GM18517 (cell line): ENCODE measurements at regions not wholly inside any gene's neighbourhood (a gene's known extent, or its start where the extent isn't known, plus 50 kb on each side); places are given as distances from the start of the nearest gene placed in this dataset.

Source experiments
- ATAC-seq: cut with Tn5 transposase; IDR thresholded peaks from one replicate; pipeline ENCODE4 v1.9.1; 2021; ENCODE audit warnings: mild to moderate bottlenecking, moderate library complexity; ENCODE audit not compliant: unreplicated experiment

DNA sequence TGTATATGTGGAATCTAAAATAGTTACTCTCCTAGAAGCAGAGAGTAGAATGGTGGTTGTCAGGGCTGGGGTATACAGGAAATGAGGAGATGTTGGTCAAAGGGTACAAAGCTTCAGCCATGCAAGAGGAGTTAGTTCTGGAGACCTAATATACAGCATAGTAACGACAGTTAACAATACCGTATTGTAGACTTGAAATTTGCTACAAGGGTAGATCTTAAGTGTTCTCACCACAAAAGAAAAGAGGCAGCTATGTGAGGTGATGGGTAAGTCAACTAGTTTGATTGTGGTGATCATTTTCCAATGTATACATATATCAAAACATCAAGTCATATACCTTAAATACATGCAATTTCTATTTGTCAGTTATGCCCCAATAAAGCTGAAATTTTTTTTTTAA, 98.2 kb upstream of the CYP1B1 start:
- ATAC-seq: no peak

DNA sequence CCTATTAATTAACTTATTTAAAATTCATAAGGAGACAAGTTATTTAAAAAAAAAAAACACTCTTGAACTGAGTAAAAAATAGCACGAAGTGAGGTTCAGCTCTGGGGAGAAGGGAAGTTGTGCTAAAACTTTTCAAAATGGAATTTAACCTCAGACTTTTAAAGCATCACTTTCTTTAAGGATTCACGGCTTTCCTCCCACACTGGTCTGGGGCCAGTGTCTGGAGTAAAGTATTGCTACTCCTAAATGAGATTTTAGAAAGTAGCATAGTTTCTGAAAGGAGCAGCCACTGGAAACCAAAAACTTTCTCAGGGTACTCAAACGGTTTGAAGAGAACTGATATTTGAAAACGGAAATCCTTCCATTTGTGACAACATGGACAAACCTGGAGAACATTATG, 97.7 kb upstream of the CYP1B1 start:
- no peak for ATAC-seq

DNA sequence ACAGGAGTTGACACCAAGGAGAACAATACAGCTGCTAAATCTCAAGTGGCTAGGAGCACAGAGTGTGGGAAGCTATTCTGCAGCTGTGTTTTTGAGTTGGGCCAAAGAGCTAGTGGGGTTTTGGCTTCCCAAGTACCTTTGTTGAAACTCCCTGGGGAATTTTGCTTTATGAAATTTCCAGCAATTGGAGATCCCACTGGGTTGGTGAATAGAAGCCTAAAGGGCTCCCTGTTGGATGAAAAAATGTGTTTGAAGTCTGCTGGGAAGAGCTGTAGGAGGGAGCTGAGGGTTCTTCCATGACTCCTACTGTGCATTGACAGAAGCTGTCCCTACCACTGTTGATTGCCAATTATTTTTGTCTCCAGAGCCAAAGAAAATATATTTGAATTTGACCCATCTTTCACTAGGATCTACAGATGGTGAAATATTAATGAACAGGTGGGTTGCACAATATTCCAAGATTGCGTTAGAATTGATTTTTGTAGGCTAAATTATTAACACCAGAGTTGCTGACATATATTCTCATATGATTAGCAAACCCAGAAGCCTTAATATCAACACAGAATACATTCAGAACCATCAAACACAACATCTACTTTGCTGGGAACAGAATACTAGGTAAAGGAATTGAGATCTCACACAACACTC, 95.4 kb upstream of the CYP1B1 start:
- ATAC-seq: no peak

DNA sequence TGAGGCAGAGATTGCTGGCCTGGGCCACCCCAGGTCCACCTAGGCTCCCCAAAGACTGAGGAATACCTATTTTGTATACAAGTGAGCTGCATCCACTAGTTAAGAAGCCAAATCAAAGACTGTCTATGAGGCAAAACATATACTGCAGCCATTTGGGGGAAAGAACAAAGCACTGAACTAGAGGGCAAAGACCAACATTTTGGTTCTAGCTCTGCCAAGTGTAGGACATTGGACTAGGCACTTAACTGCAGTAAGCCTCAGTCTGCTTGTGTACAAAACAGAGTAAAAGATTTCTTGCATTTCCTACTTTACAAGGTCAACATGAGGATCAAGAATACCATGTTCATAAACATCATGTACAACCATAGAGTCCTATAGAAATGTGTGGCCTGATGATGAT, 94.8 kb upstream of the CYP1B1 start:
- ATAC-seq: no peak

DNA sequence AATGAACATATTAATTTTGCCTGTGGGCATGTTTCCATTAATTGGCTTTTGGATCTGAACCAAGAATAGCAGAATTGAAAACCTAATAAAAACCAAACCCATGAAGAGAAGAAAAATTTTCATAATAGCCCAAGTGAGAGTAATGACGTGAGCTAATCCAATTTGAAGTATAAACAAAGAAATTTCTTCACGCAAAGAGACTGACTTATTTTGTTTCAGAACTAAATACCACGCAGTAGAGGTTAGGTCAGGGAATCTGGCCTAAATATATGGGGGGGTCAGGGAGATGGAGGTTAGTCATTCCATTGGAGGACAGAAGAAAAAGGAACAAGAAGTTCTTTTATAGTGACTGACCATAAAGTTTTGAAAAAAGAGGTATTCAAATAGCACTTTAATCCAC, 94.1 kb upstream of the CYP1B1 start:
- no peak for ATAC-seq

DNA sequence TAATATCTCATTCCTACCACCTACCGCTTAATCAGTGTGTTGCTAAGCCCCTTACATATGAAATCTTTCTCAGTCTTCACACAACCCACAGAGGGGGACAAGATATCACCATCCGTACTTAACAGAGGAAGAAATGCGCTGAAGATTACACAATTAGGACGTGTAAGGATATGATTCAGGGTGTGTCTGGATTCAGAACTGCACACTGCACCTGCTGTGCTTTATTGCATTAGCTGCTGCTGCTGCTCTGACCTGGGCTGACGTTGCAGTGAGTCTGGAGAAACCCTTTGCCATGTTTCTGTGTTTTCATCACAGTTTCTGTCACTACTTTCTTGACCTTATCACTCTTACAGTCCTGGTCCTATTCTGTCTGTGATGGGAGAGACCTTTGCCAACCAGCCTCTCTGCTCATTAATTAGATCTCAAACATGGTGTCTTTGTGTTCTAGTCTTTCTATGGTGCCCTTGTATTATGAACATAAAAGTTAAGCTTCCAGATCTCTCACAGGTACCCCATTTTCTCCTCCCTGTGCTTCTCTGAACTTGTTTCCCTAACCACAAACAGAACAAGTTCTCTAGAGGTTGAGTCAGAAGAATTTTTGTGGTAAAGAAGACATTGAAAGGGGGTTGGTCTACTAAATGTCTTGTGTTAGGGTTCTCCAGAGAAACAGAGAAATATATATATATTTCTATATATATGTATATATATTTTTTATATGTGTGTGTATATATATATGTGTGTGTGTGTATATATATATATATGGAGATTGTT, 92.9 kb upstream of the CYP1B1 start:
- no peak for ATAC-seq

DNA sequence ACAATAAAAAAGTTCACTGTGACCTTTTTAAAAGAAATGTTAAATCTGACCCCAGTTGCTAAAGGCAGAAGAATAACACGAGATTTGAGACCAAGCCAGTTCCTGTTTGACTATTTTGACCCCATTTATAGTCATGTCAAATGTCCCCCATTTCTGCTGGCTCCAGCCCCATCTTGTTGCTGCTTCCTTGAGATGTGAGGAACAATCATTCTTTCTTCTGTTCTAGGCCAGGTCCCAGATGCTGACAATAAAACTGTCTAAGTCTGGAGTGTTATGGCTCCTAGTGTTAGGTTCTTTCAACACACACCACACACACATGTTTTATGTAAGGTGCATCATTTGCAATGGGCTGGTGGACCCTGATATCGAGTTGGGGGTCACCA, 92.0 kb upstream of the CYP1B1 start:
- ATAC-seq: no peak

DNA sequence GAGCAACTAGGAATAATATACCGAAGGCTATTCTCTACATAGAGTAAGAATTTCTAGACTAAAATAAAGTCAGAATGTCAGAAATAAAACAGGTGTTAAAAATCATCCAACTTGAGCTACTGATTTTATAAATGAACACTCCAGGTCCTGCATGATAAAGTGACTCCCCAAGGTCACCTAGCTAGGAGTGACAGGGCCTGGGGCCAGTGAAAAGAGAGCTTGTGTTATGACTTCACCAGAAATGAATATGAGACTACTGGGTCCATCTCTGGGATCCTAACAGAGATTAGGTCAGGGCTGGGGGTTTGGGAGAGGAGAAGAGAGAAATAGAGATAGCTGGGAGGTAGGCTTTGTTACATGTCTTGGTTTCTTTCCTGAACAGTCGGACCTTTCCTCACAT, 89.7 kb upstream of the CYP1B1 start:
- no peak for ATAC-seq

DNA sequence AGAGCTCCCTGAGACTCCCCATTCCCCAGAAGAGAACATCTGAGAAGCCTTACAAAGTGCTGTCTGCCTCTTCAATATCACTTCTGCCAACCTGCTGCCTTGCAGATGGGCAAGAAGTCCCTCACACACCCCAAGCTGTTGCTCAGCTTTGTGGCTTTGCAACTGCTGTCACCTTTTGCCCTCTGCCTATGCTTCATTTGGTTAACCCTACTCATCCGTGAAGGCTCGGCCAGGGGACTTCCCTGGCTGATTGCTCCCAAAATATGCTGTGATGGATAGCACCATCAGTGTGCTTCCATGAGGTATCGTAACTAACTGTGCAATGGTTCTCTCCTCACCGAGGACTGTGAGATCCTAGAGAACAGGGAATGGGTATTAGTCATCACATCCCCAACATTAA, 88.9 kb upstream of the CYP1B1 start:
- ATAC-seq: peak; percentile 72

DNA sequence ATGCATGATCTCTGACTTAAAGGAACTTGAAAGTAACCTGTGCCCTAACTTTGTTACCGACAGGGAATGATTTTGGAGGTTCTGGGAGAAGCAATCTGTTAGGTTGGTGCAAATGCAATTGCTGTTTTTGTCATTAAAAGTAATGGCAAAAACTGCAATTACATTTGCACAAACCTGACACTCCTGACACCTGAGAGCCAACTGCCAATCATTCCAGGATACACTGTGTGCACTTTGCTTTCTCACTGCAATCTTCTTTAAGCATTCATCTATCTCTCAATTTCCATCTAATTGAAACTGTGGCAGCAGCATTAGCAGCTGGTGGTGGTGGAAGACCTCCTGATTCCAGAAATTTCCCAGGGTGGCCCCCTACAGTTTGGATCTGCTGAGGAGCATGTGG, 87.6 kb upstream of the CYP1B1 start:
- ATAC-seq: no peak

DNA sequence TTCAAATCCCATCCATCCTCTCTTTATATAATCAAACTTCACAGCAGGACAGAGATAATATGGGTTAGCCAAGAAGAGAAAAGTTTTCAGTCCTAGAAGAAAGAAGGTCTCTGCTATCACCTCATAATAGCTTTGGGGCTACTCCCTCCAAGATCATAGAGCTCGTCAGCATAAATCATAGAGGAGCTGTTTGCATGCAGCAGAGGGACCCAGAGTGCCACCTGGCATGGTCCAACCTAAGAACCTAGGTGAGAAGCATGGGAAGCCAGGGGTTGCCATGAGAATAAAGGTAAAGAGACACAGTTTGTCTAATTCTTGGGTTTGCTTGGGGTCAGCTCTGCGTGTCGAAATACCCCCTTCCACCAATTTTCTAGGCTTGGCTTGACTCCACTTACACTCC, 87.1 kb upstream of the CYP1B1 start:
- ATAC-seq: no peak

DNA sequence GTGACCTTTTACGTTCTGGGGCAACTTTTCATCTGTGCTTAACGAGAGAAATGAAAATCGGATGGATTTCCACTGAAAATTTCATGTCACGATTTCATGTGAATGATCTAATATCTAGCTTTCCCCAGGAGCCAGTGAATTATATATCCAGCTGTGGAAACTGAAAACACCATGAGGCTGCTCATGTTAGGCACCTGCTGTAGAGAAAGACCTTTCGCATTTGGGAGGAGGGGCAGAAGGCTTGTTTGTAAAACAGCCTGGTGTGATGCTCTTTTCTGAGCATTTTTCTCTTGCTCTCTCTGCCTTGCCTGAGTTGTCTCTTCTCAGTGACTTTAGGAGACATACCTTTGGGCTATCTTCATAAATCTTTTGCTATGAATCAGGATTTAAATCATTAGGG, 84.6 kb upstream of the CYP1B1 start:
- ATAC-seq: no peak

DNA sequence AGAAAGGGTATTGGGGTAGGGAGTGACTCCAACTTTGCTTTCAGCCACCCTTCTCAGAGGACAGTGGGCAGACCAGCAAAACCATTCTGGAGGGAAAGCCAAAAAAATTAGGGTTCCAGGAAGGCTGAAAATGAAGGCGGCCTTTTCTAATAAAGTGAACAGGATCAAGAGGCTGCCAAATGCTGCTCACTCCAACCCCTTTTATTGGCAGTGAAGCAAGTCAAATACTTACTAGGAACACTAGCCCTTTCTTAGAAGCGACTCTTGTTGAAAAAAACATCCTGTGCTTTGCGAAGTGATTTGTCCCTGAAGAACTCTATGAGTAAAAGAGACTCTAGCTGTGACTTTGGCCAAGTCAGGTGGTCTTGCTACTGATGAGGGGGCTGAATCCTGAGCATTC, 83.6 kb upstream of the CYP1B1 start:
- ATAC-seq: no peak

DNA sequence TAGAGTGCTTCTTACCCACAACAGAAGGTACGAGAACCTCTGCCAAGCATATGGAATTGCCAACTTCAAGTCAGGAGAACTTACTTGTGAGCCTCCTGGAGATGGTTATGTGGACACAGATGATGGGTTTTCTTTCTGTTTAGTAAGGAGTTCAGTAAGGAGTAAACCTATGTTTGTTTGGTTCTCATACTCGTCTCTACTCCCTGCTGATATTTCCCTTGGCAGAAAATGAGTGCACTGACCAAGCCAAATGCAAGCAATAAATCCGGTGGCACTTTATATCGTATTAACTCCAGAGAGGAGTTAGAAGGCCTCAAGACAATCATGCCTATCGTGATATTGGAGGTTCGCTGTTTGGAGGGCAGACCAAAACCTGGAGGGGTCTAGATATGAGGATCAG, 83.2 kb upstream of the CYP1B1 start:
- ATAC-seq: no peak

DNA sequence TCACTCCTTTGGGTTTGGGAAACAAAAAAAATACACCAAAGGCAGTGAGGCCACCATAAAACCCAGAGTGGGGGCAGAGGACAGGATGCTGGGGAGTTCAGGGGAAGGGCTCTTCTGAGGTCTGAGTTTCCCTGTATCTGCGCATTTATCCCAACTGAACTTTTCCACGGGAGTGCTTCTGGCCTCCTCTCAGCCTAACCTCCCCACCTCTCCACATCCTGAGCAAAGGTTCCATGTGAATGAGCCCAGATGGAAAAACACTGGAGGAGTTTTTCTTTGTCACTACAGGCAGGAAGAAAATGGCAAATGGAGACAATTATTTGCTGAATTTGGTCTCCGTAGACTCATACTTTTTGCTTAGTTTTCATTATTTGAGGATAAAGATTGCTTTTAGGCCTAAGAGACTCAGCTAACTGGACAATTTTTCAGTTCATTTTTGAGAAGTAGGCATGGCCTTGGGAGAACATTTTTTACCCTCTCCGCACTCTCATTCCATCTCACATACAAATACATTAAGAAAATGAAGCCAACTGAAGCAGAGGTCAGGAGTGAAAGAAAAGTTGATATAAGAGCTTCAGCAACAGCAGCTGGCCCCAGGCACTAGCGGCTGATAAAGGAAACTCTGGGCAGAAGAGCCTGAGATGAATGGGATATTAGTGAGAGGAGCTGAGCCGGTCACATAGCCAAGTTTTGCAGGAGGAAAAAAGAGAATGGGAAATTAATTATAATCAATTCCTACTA, 82.6 kb upstream of the CYP1B1 start:
- no peak for ATAC-seq

DNA sequence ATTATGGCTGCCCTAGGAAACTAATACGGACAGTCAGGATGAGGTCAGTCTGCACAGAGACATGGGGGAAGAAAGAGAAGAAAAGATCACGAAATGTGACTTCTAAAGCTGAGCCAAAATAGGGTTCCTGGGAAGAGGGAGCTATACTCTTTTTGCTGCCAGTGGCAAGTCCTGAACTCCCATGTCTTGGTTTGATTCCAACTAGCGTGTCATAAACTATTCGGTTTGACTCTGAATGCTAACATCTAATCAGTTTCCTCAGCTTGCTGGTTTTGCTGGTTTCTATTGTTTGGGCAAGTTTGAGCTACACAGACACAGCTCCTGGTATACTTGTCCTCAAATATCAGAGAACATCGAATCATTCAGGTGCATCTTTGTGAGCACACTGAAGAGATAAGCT, 80.5 kb upstream of the CYP1B1 start:
- ATAC-seq: no peak

DNA sequence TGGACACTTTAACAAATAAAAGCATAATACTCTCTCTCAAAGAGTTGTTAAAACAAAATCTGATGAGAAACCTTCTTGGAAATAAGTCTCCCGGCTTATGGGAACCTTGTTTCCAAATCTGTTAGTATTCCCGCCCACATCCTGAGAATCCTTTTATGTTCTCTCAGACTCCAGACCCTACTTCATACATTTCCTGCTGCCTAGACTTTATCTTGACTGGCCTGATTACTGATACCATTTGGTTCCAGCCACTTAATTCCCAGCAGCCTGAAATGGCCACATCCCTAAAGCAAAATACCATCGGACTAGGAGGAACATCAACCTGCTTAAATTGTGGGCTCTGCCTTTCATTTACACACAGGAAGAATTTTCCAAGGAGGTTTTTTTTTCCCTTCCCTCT, 79.1 kb upstream of the CYP1B1 start:
- no peak for ATAC-seq

DNA sequence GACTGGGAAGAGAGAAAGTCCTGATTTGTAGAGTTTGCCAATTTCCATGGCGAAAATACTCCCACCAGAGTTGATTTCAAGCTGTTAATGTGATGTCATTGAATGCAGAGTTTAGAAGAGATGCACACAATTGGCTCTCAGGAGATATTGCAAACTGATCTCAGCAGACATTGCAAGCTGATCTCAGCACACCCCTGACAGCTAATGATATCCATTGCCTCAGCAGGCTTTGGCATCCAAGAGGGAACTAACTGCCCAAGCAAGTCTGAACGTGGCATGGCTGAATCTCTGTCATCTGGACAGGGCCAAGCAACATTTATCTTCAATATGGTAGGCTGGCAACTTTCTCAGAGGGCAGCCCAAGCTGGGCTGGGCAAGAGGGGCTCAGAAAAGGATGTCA, 78.4 kb upstream of the CYP1B1 start:
- no peak for ATAC-seq

DNA sequence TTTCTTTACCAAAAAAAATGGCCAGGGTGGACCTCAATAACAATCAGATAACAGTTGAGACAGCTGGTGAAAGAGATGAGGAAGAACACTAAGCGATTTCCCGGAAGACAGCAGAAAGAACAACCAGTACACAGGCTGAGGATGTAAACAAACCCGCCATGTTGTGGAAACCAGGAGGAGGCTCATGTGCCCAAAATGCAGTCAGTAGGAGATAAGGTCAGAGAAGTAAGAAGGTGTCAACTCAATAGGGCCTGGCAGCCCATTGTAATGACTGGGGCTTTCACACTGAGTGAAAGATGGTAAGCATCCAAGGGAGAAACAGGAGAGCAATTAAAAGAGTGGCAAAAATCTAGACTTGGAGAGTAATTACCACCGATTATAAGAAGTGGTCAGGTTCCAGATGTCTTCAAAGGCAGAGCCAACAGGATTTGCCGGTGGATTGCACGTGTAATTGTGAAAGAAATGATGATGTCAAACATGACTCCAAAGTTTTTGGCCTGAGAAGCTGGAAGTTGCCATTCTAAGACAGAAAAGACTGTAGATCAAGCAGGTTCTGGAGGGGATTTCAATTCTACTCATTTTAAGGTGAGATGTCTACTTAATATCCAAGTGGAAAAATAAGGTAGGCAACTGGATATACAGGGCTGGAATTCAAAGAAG, 77.7 kb upstream of the CYP1B1 start:
- ATAC-seq: no peak

DNA sequence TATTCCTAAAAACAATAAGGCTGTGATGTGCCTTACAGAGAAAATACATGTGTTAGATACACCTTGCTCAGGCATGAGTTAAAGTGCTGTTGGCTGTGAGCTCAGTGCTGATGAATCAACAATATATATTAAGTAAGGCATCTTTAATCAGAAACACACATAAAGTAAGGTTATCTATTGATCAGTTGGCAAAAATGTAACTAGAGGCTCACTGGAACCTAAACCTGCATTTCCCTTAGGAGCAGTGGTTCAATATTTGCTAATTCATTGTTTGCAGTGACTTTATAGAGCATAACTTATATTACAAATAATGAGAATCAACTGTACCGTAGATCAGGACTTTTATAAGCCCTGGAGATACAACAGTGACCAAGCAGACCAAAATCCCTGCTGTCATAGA, 77.0 kb upstream of the CYP1B1 start:
- no peak for ATAC-seq

DNA sequence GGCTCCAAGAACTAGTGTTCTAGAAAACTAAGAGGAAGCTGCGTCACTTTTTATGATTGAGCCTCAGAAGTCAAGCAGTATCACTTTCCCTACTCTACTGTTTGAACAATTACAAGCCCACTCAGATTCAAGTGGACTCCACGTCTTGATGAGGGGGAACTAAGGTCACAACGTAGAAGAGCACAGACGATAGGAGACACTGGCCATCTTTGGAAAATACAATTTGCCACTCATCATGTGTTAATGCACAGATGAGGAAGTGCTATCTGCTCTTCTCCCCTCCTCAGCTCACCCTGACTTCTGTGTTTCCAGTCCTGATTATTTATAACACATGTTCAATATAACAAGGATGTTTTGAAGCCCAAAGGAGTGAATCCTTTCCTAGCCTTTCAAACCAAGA, 76.1 kb upstream of the CYP1B1 start:
- no peak for ATAC-seq

DNA sequence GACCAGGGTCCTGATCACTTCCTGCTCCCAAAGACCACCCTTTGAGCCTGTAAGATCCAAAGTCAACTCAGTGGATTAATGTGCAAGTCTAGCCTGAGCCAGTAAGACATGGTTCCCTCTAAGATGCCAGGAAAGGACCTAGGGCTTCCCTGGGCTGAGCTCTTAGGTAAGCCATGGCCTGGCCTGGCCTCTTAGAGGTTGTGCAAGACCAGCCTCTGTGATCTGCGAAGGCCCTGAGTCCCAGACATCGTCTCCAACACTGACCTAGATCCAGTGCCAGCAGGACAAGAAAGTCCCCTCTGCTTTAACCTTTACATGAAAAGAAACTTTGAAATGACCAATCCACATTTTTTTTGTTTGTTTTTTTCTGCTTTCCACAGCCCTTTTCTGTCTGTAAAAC, 73.6 kb upstream of the CYP1B1 start:
- ATAC-seq: no peak
